Right lobe of liver (tissue), 6 donors: ENCODE measurements at regions not wholly inside any gene's neighbourhood (a gene's known extent, or its start where the extent isn't known, plus 50 kb on each side); places are given as distances from the start of the nearest gene placed in this dataset.

ENCODE experiments used
- ATAC-seq, 4 donors: fragments of 200-7000 bp; cut with Tn5 transposase; one replicate each; pipeline ENCODE4 v1.9.1; 2020; ENCODE audit warnings: mild to moderate bottlenecking in 4 of 4, moderate library complexity in 4 of 4
- DNase-seq, 3 donors: peaks; one replicate each; pipeline ENCODE4 v3.0.0-alpha.2; 2020
- H3K27ac ChIP-seq, 3 donors: fragments of 200-600 bp; one replicate each; pipeline ENCODE4 v1.8.0; 2022
- H3K27me3 ChIP-seq, 2 donors: fragments of 200-600 bp; one replicate each; pipeline ENCODE4 v1.8.0; 2022
- H3K36me3 ChIP-seq, 4 donors: fragments of 200-600 bp; sonication (generic) in 1 of 4; one replicate each; pipeline versions ENCODE4 v1.5.1 to v1.8.0; 2017 to 2022; ENCODE audit warnings: control low read depth in 1 of 4
- H3K4me1 ChIP-seq, 4 donors: fragments of 200-600 bp; sonication (generic) in 1 of 4; one replicate each; pipeline versions ENCODE4 v1.5.1 to v1.8.0; 2017 to 2022; ENCODE audit warnings: control low read depth in 1 of 4
- H3K4me3 ChIP-seq, 3 donors: fragments of 200-600 bp; one replicate each; pipeline ENCODE4 v1.8.0; 2022
- H3K9me3 ChIP-seq, 4 donors: fragments of 200-600 bp; sonication (generic) in 1 of 4; one replicate each; pipeline versions ENCODE4 v1.5.1 to v1.8.0; 2017 to 2022; ENCODE audit warnings: control low read depth in 1 of 4
- POLR2A ChIP-seq: fragments of 450-650 bp; IDR thresholded peaks from one replicate; pipeline ENCODE4 v1.6.1; 2017; ENCODE audit warnings: antibody characterized with exemption, mild to moderate bottlenecking
- WGBS: methylation state at CpG from one replicate; pipeline ENCODE4 v1.1.6; 2018; ENCODE audit warnings: low coverage, low lambda C conversion rate; ENCODE audit not compliant: insufficient coverage; ENCODE audit errors: missing lambda C conversion rate; 5-methylcytosine and 5-hydroxymethylcytosine counted together
- intact Hi-C, 2 donors: fragments of 100-400 bp; cut with DNase I; formaldehyde crosslinking; loops; one replicate each; pipeline versions ENCODE4 v1.11.2 to v1.14.1; 2022
- TF ChIP-seq, protein P1 (sequence below), 4 donors: fragments of 200-600 bp in 3 of 4; fragments of 450-650 bp in 1 of 4; IDR thresholded peaks; one replicate each; pipeline versions ENCODE4 v1.5.1 to v1.8.0; 2016 to 2022; ENCODE audit warnings: antibody characterized with exemption in 4 of 4, mild to moderate bottlenecking in 2 of 4
- donor health status: DM: no; HTN: yes; CAD: no.
- donor health status: DM: no; HTN: no; CAD: no.
- donor health status: DM: no; HTN: no; CAD: no.
- donor health status: DM: no; HTN: yes; CAD: no.
- donor health status: DM: no; HTN: yes; CAD: no.

DNA sequence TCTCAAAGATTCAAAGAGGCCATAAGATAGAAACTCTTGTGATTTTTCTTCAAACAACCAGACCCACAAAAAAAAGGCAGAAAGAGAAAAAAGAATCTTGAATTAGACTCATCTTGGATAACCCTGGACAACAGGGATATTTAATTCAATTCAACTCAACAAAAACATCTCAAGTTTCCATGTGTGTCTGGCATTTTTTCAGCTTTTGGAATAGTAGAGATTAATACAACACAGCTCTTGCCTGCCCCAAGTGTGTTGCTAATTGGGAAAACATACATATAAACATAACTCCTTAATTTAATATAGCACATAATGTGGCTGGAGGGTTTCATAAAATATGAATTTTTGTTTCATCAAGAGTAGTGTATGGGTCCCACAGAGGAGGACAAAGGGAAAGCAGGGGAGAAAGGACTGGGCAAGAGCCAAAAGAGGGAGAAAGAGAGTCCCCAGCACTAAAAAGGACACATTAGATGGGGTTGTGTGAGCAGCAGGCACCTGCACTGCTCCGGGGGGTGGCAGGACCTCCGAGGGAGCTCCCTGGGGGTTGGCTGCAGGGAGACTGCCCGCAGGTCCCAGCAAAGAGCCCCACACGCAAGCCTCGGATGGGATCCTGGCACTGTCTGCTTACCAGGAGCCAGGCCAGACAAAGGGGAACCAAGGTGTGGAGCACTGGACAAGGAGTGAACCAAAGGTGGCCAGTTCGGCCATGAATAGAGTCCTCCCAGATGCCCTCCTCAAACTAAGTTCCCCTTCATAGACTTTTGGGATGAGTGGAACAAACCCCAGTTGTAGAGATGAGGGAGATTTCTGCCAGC is 65.6 kb upstream of the TMEM72 start:
- no peaks in the 10 kb centered on the region for H3K27me3 ChIP-seq
- WGBS: 68% methylated on average over 3 of the region's 6 CpGs
- no peak for ATAC-seq
- H3K9me3 ChIP-seq: no peaks in the 10 kb centered on the region
- no peaks in the 10 kb centered on the region for H3K36me3 ChIP-seq
- H3K4me1 ChIP-seq: no peaks in the 10 kb centered on the region
- TF ChIP-seq POLR2A: no peak
- TF ChIP-seq, protein P1, sequence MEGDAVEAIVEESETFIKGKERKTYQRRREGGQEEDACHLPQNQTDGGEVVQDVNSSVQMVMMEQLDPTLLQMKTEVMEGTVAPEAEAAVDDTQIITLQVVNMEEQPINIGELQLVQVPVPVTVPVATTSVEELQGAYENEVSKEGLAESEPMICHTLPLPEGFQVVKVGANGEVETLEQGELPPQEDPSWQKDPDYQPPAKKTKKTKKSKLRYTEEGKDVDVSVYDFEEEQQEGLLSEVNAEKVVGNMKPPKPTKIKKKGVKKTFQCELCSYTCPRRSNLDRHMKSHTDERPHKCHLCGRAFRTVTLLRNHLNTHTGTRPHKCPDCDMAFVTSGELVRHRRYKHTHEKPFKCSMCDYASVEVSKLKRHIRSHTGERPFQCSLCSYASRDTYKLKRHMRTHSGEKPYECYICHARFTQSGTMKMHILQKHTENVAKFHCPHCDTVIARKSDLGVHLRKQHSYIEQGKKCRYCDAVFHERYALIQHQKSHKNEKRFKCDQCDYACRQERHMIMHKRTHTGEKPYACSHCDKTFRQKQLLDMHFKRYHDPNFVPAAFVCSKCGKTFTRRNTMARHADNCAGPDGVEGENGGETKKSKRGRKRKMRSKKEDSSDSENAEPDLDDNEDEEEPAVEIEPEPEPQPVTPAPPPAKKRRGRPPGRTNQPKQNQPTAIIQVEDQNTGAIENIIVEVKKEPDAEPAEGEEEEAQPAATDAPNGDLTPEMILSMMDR (IDR thresholded peaks at IDR 0.05): no peak
- DNase-seq: no peak
- H3K27ac ChIP-seq: no peak overlapping the region
- H3K4me3 ChIP-seq: no peak overlapping the region
- intact Hi-C loops: no loop called here

DNA sequence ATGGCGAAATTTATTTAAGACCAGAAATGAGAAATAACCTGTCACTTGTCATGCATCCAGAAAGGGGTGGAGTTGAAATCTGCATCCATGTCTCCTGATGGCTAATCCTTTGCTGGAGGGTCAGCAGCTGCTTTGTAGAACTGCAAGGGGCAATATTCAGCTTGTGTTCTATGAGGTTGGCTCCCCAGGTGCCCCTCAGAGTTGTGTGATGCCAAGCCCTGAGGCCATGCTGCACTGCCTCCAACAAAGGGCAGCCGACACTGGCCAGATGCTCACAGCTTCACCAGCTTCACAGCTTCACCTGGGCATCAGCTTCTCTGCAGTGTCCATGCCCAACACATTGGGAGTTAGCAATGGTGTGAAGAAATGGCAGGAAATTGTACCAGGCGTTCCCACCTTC is 64.0 kb upstream of the TMEM72 start:
- no peak for TF ChIP-seq POLR2A
- TF ChIP-seq, protein P1 (IDR thresholded peaks at IDR 0.05): no peak
- H3K4me3 ChIP-seq: no peak overlapping the region
- intact Hi-C loops: no loop called here
- H3K27me3 ChIP-seq: no peaks in the 10 kb centered on the region
- no peak for ATAC-seq
- 79% methylated on average over 1 of the region's 3 CpGs for WGBS
- no peak for DNase-seq
- H3K36me3 ChIP-seq: no peaks in the 10 kb centered on the region
- H3K27ac ChIP-seq: no peak overlapping the region
- H3K4me1 ChIP-seq: no peaks in the 10 kb centered on the region
- no peaks in the 10 kb centered on the region for H3K9me3 ChIP-seq

DNA sequence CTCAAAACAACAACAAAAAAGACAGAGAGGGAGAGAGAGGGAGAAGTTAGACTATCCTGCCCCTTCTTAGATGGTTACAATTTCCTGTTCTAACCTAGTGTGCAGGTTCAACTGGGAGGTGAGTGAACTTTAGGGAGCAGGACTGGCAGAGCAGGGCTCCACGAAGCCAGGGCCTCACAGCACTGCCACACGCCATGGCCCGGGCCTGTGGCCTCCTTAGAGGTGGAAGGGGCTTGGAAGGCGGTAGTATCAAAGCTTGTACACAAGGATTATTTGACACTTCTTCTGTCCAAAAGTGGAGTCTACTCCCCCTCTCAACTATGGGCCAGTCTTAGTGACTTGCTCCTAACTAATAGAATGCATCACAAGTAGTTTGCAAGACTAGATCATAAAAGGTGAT is 62.9 kb upstream of the TMEM72 start:
- DNase-seq: no peak
- no CpG with 5 or more reads among the region's 4 CpGs for WGBS

DNA sequence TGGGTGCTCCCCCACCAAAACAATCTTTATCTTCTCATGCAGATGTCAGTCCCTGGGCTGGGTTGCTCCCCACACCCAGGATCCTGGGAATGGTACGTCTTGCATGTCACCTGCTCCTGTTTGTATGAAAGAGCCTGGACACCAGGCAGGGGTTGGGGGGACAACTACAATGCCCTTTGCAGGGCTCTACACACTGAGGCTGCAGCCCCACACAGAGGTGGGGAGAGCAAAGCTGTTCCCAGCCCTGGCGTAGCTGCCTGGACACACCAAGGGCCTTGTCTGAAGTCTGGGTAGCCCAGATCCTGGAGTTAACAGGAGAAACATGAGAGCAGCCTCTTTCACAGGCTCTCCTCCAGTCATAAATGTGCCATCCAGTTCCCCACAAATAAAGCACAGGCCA is 61.2 kb upstream of the TMEM72 start:
- no peak overlapping the region for H3K4me3 ChIP-seq

More for the DNA sequence above, 62.9 kb upstream of the TMEM72 start:
- Histone ChIP-seq H3K27me3 (no peaks in the 10 kb centered on the region), H3K9me3 (no peaks in the 10 kb centered on the region), H3K4me1 (no peaks in the 10 kb centered on the region), H3K27ac (no peak overlapping the region), H3K36me3 (no peaks in the 10 kb centered on the region), H3K4me3 (no peak overlapping the region)
- ATAC-seq: no peak
- TF ChIP-seq, protein P1 (IDR thresholded peaks at IDR 0.05): no peak
- no peak for TF ChIP-seq POLR2A
- intact Hi-C loops: no loop called here

More for the DNA sequence above, 61.2 kb upstream of the TMEM72 start:
- intact Hi-C loops: loop anchor here (5.0 to 10.0 kb wide), 2 partner anchors 143 to 465 kb away; partner anchors contain the start of gene CXCL12 (in 1 of the 2)
- DNase-seq (peak in 1 of 3 donors; percentile 24), ATAC-seq (no peak)
- WGBS: no CpG with 5 or more reads among the region's 2 CpGs
- no peaks in the 10 kb centered on the region for H3K27me3 ChIP-seq
- TF ChIP-seq POLR2A: no peak
- TF ChIP-seq, protein P1 (IDR thresholded peaks at IDR 0.05): no peak
- H3K4me1 ChIP-seq: no peaks in the 10 kb centered on the region
- H3K27ac ChIP-seq: no peak overlapping the region
- no peaks in the 10 kb centered on the region for H3K9me3 ChIP-seq
- no peaks in the 10 kb centered on the region for H3K36me3 ChIP-seq
